HG03575 (cell line): ENCODE measurements at regions not wholly inside any gene's neighbourhood (a gene's known extent, or its start where the extent isn't known, plus 50 kb on each side); places are given as distances from the start of the nearest gene placed in this dataset.
"Not testable (repeated sequence)": the region's sequence is repeated elsewhere in the genome, so short reads cannot be mapped to it uniquely, and the experiment has no call there.

Source experiments
- ATAC-seq: cut with Tn5 transposase; IDR thresholded peaks from one replicate; pipeline ENCODE4 v1.9.1; 2021; ENCODE audit not compliant: unreplicated experiment, insufficient number of reproducible peaks, low FRiP score; ENCODE audit errors: extremely low read depth

DNA sequence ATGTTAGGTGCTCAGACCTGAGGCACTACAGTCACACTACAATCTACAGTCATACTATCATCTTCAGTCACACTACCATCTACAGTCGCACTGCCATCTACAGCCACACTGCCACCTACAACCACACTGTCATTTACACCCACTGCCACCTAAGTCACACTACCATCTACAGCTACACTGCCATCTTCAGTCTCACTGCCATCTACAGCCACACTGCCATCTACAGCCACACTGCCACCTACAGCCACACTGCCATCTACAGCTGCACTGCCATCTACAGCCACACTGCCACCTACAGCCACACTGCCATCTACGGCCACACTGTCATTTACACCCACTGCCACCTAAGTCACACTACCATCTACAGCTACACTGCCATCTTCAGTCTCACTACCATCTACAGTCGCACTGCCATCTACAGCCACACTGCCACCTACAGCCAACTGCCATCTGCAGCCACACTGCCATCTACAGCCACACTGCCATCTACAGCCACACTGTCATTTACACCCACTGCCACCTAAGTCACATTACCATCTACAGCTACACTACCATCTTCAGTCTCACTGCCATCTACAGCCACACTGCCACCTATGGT, 155.2 kb upstream of the AFDN start:
- not testable (repeated sequence) for ATAC-seq

DNA sequence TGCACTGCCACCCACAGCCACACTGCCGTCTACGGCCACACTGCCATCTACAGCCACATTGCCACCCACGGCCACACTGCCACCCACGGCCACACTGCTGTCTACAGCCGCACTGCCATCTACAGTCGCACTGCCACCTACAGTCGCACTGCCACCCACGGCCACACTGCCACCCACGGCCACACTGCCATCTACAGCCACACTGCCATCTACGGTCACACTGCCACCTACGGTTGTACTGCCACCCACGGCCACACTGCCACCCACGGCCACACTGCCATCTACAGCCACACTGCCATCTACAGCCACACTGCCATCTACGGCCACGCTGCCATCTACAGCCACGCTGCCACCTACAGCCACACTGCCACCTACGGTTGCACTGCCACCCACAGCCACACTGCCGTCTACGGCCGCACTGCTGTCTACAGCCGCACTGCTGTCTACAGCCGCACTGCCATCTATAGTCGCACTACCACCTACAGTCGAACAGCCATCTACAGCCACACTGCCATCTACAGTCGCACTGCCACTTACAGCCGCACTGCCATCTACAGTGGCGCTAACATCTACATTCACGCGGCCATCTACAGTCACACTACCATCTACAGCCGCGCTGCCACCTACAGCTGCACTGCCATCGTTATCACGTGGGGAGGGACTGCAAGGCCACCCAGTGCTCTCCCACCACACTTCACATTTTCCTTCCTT, 154.6 kb upstream of the AFDN start:
- no peak for ATAC-seq

DNA sequence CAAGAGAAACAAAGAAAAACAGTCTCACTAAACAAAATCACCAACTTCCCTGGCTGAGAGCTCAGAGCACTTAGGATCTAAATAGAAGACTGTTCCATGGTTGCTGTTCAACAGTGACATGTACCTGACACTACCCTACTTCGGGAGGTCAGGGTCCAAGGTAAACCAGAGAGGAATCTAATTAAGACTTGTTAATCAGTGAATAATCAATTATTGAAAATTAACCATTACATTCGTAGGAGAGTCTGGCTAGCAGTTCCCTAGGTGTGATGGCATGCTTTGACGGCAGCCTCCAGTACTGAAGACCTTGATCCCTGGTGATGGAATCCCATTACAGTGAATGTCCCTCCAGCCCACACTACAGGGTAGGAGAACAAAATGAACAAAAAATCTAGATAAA, 154.0 kb upstream of the AFDN start:
- ATAC-seq = no peak

DNA sequence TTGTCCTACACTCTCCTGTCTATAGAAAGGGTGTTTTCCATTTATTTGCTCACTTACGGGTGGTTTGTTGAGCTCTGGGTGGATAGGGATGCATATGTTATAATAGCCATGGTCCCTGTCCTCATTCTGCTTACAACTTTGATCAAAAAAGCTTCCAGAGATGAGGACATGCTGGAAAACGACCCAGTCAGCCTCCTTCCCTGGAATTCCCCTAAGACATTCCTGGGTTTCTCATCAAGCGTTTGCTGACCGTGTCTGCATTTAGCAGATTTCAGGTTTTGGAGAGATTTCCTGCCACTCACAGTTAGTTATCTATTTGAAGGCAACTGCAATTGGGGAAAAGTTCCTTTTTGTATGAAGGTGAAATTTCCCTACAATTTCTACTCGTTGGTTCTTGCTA, 152.8 kb upstream of the AFDN start:
- ATAC-seq = no peak

DNA sequence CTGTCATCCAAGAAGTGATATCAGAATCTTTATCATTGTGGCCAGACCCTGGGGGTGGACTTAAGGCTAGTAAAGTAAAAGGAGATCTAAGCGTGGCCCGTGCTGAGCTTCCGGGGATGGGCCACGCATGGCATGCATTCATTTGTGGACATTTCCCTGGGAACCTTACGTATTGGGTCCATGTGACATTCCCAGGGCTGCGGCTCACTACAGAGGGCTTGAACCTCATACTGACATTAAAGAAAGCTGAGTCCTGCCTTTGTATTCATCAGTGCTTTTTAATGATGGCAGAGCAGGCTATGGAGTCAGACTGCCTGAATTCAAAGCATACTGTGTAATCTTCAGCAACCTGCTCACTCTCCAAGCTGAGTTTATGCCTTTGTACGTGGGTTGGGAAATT, 152.2 kb upstream of the AFDN start:
- no peak for ATAC-seq

DNA sequence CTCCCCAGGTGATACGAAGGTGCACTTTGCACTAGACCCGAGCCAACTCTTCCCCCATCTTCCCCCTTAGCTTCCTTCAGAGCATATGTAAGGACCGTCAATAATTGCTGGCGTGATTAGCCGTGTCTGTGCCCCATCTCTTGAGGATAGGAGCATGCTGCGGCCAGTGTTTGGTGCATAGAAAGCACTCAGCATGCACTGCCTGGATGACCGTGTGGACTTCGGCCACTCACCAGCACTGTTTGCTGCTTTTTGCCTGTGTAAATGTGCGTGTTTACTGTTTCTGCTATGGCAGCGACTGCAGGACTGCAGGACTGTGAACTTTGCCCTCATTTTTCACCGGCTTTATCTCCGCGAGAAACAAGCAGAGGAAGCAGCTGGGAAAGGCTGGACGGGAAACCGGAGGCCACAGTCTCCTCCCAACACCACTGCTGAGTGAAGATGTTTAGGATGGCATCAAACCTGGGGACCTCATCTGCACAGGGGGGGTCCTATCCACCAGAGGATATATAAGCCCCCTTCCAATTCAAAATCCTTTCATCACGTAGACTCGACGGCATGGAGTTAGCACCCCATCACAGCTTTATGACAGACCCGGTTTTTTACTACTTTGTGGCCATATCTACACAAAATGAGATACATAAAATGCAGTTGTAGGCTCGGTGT, 150.6 kb upstream of the AFDN start:
- ATAC-seq = no peak

DNA sequence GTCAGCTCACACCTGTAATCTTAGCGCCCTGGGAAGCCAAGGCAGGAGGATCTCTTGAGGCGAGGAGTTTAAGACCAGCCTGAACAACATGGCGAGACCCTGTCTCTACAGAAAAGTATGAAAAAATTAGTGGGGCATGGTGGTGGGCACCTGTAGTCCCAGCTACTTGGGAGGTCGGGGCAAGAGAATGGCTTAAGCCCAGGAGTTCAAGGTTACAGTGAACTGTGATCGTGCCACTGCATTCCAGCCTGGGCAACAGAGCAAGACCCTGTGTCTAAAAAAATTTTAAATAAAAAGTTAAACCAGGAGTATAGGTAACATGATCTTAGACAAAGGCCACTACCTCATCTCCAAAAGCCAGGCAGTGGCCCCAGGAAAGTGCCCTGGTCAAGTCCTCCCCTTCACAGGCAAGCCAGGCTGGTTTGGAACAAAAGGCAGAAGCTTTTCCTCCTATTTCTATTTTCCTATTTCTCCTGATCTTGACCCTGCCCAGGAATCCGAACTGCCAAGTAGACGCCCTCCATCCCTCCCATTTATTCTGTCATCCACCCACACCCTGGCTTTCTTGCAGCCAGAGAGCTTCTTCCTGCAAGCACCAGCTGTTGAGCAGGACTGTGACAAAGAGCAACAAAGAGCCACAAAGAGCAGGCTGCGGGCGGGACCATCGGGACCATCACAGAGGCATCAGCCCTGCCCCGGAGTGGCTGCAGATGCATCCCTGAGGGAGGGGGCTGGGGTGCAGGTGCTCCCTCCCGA, 149.9 kb upstream of the AFDN start:
- ATAC-seq = no peak

DNA sequence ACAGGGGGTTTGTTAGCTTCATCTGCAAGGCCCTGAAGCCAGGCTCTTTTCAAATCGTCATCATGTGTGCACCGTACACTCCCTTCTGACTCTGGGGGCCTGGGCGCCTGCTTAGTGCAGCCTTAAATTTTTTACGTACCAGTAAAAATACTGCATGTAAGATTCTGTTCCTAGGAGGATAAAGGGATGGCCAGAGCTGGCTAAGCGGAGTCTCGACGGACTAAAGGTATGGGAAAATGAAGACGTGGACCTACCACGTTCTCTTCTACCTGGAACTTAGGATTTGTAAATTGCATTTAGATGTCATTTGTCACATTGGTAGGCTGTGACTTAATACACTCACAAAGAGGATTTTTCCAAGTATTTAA, 149.3 kb upstream of the AFDN start:
- no peak for ATAC-seq

DNA sequence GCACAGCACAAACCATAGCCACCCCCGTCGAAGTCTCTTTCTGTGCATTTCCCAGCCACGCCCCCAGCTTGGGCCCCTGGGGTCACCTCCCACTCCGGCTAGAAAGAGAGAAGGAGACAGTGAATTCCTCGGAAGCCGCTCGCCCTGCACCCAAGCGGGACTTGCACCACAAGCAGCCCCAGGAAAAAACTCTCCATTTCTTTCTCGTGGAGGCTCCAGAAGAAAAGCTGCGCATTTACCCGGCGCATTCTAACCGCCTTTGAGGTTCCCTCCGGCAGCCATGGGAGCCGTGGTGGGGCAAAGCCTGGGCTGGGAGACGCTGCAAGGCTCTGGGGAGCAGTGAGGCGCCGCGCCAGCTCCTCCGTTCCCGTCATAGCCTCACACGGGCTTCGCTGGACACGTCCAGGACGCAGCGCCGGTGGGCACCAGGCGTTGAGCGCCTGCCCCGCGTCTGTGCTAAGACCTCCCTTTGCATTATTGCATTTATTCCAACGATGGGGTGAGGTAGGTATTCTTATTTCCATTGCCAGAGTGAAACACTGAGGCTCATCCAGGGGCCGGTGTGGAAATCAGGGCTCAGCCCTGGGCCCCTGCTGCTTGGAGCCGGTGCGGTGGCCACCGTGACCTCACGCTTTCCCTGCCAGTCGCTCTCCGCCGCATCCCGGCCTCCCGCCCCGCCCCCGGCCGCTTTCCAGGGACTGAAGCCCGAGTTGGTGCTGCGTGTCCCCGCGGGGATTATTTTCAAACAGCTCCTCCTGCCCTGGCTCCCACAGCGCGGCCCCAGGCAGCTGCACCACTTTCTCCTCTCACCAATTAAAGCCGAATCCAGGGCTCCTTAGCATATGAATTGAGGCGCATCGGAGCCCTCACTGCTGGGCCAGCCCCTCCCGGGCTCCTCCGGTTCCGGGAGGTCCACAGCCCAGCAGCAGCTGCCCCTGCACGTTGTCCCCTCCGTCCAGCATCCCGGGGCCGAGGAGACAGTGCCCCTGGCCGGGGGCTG, 148.3 kb upstream of the AFDN start:
- ATAC-seq = no peak

DNA sequence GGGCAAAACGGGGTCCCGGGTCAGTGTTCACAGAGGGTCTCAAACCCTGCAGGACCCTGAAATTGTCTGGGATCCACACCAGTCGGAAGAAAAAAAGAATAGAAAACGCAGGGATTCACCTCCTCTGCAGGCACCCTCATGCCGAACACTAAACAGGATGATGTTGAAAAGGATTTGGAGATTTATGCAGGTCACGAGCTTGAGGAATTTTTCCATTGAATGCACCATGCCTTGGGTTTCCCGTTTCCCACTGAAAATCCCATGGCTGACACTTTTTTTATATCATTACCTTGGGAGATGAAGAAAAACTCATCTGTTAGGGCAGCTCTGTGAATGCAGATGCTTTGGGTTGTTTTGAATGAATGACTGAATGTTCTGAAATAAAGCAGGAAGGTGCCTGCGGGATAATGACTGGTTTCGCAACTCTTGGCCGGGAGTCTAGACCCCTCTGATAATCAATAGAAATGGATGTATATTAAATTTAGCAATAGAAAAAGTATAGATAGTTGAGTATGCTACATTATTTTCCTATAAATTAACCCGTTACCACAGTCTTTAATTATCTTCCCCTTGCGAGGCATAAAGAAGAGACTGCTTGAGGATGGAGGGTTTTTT, 147.5 kb upstream of the AFDN start:
- no peak for ATAC-seq

DNA sequence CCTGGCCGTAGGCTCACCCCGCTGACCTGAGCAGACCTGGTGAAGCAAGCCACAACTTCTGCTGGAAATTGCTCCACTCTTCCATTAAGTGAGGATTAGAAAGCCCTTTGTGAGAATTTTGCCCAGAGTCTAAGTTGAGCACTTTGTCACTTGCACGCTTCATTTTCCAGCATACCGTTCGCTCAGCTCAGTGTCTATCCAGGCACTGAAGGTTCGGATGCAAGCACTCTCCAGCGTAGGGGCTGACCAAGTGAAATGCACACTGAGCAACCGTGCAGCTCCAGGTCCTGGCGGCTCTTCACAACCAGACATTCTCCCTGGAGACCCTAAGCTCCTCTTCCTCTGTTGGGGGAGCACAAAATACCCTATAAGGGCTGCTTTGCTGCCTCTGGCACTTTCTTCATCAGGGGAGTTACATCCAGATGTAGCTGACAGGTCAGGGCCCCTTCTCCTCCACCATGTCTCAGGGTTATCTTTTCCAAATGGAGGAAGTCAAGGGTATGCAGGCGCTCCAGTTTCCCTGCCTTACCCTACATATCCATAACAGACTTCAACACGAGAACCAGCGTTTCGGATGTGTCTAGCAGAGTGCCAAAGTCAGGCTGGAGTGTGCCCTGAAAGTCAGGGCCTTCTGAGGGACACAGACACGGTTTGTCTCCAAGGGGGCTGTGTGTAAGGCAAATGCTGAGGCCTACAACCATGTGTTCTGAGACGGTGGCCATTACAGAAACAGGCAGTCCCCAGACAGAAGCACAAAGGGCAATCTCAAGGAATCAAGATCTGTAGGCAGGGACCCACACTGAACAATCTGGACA, 146.7 kb upstream of the AFDN start:
- no peak for ATAC-seq

DNA sequence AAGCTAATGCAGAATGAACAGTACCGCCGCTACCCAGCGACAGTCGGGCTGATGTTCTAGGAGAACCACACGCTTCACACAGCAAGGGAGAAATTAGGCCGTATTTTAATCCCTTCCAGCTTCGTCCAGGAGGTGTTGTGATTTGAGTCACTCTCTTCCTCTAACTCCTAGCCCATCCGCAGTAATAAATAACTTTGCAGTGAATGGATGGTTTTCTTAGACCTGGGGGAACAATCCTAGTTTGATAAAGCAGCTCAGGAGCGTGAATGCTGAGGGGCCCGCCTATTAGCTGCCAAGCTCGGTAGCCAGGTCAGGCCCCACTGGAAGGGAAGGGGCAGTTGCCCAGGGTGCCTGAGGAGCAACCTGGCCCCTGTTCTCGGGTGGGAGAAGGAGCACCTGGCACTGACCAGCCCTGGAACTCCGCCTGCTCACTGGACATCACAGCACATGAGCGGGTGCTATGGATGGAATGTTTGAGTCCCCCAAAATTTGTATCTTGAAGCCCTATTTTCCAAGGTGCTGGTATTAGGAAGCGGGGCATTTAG, 146.0 kb upstream of the AFDN start:
- ATAC-seq = no peak

DNA sequence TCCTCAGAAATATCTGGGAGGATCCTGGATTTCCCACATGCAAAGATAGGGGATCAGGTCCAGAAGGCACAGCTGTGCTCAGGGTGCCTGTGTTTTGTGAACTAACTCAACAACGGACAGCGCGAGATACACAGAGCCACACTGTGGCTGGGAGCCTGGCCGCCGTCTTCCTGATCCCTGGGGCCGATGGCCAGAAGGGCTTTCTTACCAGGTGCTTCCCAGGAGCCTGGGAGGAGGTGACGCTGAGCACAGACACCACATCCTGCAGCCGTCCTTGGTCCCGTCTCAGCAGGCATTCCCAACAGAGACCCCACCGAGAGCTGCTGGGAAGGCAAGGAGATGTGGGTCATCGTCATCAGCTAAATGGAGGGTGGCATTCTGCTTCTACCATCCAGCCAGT, 144.6 kb upstream of the AFDN start:
- no peak for ATAC-seq

DNA sequence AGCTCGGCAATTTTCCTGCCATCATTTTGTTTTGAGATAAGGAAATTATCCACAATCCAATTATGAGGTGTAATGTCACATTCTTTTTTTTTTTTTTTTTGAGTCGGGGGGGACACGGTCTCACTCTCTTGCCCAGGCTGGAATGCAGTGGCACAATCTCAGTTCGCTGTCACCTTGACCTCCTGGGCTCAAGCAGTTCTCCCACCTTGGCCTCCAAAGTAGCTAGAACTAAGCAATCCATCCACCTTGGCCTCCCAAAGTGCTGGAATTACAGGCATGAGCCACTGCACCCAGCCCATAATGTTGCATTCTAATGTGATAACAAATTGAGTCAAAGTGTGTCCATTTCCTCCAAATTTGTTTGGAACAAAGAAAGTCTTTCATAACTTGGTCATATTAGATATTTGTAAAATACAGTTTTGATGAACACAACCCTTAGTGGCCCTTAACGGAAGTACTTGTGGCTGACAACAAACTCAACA, 144.1 kb upstream of the AFDN start:
- no peak for ATAC-seq

DNA sequence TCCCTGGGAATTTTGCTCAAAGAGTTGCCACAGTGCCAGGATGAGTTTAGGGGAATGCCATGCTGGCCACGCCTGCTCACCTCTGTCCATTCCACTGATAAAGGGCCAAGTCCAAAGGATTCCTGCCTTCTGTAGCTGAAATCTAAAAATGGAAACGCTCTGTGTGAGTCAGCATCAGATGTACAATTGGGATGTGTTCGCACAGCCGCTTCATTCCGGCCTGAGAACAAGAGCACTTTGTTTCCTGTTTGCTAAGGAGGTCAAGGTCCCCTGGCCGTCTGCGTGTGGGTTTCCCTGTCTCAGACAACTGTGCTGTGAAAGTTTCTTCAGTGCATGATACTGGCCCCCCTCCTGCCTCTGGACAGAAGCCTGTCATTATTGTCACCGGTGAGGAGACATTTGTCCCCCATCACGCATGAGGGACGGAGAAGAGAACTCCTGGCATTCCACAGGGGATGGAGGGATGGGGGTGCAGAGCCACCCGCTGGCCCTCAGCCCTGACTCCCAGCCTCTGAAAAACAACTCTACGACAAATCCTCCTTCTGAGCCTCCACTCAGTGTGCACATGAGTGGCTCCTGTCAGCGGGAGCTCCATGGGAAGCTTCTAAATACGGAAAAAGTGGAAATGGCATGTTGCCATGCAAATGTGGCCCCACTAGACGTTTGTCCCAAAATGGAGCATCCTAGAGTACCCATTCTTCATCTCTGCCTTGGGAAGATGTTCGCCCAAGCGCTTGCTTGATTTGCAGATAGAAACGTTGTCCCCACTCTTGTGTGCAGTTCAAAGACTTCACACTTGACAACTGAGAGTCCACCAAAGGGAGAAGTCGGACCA, 143.5 kb upstream of the AFDN start:
- ATAC-seq = no peak

DNA sequence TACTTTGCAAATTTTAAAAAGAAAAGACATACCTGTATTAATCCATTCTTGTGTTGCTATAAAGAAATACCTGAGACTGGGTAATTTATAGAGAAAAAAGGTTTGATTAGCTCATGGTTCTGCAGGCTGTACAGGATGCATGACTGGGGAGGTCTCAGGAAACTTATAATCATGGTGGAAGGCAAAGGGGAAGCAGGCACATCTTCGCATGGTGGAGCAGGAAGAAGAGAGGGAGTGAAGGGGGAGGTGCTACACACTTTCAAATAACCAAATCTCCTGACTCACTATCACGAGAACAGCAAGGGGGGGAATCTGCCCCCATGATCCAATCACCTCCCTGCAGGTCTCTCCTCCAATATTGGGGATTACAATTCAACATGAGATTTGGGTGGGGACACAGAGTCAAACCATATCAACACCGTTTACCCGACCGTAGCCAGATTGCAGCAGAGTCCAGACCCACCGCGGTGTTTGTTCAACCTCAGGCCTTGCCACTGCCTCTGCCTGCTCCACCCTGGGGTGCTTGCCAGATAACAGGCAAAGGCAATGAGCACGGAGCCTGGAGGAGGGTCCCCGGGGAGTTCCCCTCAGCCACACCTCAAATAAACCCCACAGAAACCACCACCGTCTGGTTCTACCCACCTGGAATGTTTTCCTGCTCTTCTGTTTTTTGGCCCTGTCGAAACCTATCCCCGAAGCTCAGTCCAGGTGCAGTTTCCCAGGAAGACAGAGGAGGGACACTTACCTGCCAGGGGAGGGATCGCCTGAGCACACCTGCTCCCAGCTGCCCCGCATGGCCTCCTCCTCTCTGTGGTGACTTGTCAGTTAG, 142.2 kb upstream of the AFDN start:
- no peak for ATAC-seq
